IMR-90 (cell line): ENCODE measurements at regions not wholly inside any gene's neighbourhood (a gene's known extent, or its start where the extent isn't known, plus 50 kb on each side); places are given as distances from the start of the nearest gene placed in this dataset.
A peak's percentile ranks its signal among the peaks of the same experiment; 100 is the strongest.

Experiments
- ATAC-seq: fragments of 200-7000 bp; cut with Tn5 transposase; 2 replicates; pipeline ENCODE4 v1.9.1; 2020; ENCODE audit warnings: low read depth, mild to moderate bottlenecking, moderate library complexity
- BruUV-seq: library from RNA; stranded (reverse); fragments of 400-500 nt; replicated peaks from 2 replicates; lab custom pipeline; 2021; lab: Mats Ljungman, UMichigan
- CTCF ChIA-PET: fragments of 300-600 bp; formaldehyde crosslinking; extraction: SDS; loops from one replicate; lab custom pipeline; 2021; ENCODE audit warnings: antibody characterized with exemption; lab: Yijun Ruan, JAX
- POLR2A ChIA-PET: fragments of 300-600 bp; sonication (Branson Sonifier 250); formaldehyde crosslinking; loops from one replicate; lab custom pipeline; 2022; ENCODE audit warnings: antibody characterized with exemption; ENCODE audit not compliant: unreplicated experiment; lab: Charles Lee
- DNase-seq: peaks from one replicate; pipeline ENCODE4 v3.0.0; 2013
- H2AFZ ChIP-seq: replicated peaks from 2 replicates; pipeline ENCODE3; 2013; ENCODE audit warnings: low read length, mild to moderate bottlenecking; ENCODE audit not compliant: poor library complexity
- H2AK5ac ChIP-seq: 2 replicates; pipeline ENCODE4 v1.6.1; 2013; ENCODE audit warnings: low read depth, low read length, inconsistent platforms
- H2AK9ac ChIP-seq: replicated peaks from 2 replicates; pipeline ENCODE3; 2013; ENCODE audit warnings: mild to moderate bottlenecking, low read depth, low read length, moderate library complexity; ENCODE audit not compliant: poor library complexity
- H2BK120ac ChIP-seq: 2 replicates; pipeline ENCODE4 v1.6.1; 2013; ENCODE audit warnings: low read depth, low read length, inconsistent platforms
- H2BK15ac ChIP-seq: 3 replicates; pipeline ENCODE4 v1.6.1; 2013; ENCODE audit warnings: low read depth, low read length, inconsistent platforms
- H2BK20ac ChIP-seq: 2 replicates; pipeline ENCODE4 v1.6.1; 2013; ENCODE audit warnings: low read depth, mild to moderate bottlenecking, inconsistent platforms, low read length, moderate library complexity
- H2BK5ac ChIP-seq: 2 replicates; pipeline ENCODE4 v1.6.1; 2013; ENCODE audit warnings: mild to moderate bottlenecking, low read depth, low read length, inconsistent platforms; ENCODE audit not compliant: poor library complexity, severe bottlenecking
- H3K14ac ChIP-seq: replicated peaks from 2 replicates; pipeline ENCODE4 v1.6.1; 2013; ENCODE audit warnings: low read depth, low read length, inconsistent platforms
- H3K18ac ChIP-seq: 2 replicates; pipeline ENCODE4 v1.6.1; 2013; ENCODE audit warnings: low read depth, low read length, control low read depth
- H3K23ac ChIP-seq: 2 replicates; pipeline ENCODE4 v1.6.1; 2013; ENCODE audit warnings: low read depth, low read length, inconsistent platforms
- H3K27ac ChIP-seq: 2 replicates; pipeline ENCODE4 v1.5.1; 2013; ENCODE audit warnings: mild to moderate bottlenecking, control low read depth, low read length; ENCODE audit not compliant: insufficient read depth
- H3K27me3 ChIP-seq: 2 replicates; pipeline ENCODE4 v1.6.1; 2013; ENCODE audit warnings: low read length; ENCODE audit not compliant: control insufficient read depth, insufficient read depth
- H3K36me3 ChIP-seq: 2 replicates; pipeline ENCODE4 v1.6.1; 2013; ENCODE audit warnings: low read length, mixed read lengths; ENCODE audit not compliant: control insufficient read depth, insufficient read depth
- H3K4ac ChIP-seq: 2 replicates; pipeline ENCODE4 v1.6.1; 2013; ENCODE audit warnings: low read depth, low read length, inconsistent platforms
- H3K4me1 ChIP-seq: 2 replicates; pipeline ENCODE4 v1.6.1; 2013; ENCODE audit warnings: low read length, mixed read lengths; ENCODE audit not compliant: control insufficient read depth, insufficient read depth
- H3K4me2 ChIP-seq: 2 replicates; pipeline ENCODE4 v1.6.1; 2013; ENCODE audit warnings: low read depth, mild to moderate bottlenecking, control low read depth, low read length, moderate library complexity
- H3K4me3 ChIP-seq: 2 replicates; pipeline ENCODE4 v1.5.1; 2013; ENCODE audit warnings: low read depth, mild to moderate bottlenecking, control low read depth, low read length, moderate library complexity; ENCODE audit not compliant: insufficient read depth
- H3K56ac ChIP-seq: 2 replicates; pipeline ENCODE4 v1.6.1; 2013; ENCODE audit warnings: low read length, inconsistent platforms; ENCODE audit not compliant: insufficient read depth; ENCODE audit errors: extremely low read depth
- H3K79me1 ChIP-seq, 2 experiments: 2 replicates each; pipeline ENCODE4 v1.6.1; 2013; ENCODE audit warnings: low read length in 2 of 2, inconsistent platforms in 1 of 2, low read depth in 1 of 2
- H3K9ac ChIP-seq: 2 replicates; pipeline ENCODE4 v1.6.1; 2013; ENCODE audit warnings: low read depth, low read length, control low read depth
- H3K9me1 ChIP-seq: 2 replicates; pipeline ENCODE4 v1.6.1; 2013; ENCODE audit warnings: low read length, inconsistent platforms; ENCODE audit not compliant: insufficient read depth
- H3K9me3 ChIP-seq: 2 replicates; pipeline ENCODE4 v1.6.1; 2013; ENCODE audit warnings: low read length; ENCODE audit not compliant: control insufficient read depth, insufficient read depth
- H4K20me1 ChIP-seq: 2 replicates; pipeline ENCODE4 v1.6.1; 2013; ENCODE audit warnings: low read length, inconsistent platforms; ENCODE audit not compliant: insufficient read depth
- H4K5ac ChIP-seq: 2 replicates; pipeline ENCODE4 v1.6.1; 2013; ENCODE audit warnings: mild to moderate bottlenecking, low read depth, low read length, control low read depth
- H4K8ac ChIP-seq, 2 experiments: 2 replicates each; pipeline ENCODE4 v1.6.1; 2013; ENCODE audit warnings: low read depth in 2 of 2, low read length in 2 of 2, control low read depth in 1 of 2, inconsistent platforms in 1 of 2
- H4K91ac ChIP-seq: 2 replicates; pipeline ENCODE4 v1.6.1; 2013; ENCODE audit warnings: low read depth, low read length, inconsistent platforms; ENCODE audit not compliant: insufficient read depth
- BHLHE40 ChIP-seq: fragments of 150-350 bp; IDR thresholded peaks from 2 replicates; pipeline ENCODE4 v1.6.1; 2016; ENCODE audit warnings: mild to moderate bottlenecking, low read depth, low read length
- CEBPB ChIP-seq: IDR thresholded peaks from 2 replicates; pipeline ENCODE4 v1.6.1; 2012; ENCODE audit warnings: low read depth, low read length, improper control_type of control experiment
- CHD1 ChIP-seq: IDR thresholded peaks from 2 replicates; pipeline ENCODE4 v1.6.1; 2012; ENCODE audit warnings: low read depth, low read length, improper control_type of control experiment
- CTCF ChIP-seq: conservative IDR thresholded peaks from 2 replicates; pipeline ENCODE4 v1.5.1; 2012; ENCODE audit warnings: mild to moderate bottlenecking, low read depth, low read length, improper control_type of control experiment
- ELK1 ChIP-seq: fragments of 150-350 bp; IDR thresholded peaks from 2 replicates; pipeline ENCODE4 v1.6.1; 2016; ENCODE audit warnings: low read depth, mild to moderate bottlenecking, low read length, moderate library complexity, borderline replicate concordance
- MAFK ChIP-seq: IDR thresholded peaks from 2 replicates; pipeline ENCODE4 v1.6.1; 2012; ENCODE audit warnings: low read depth, low read length, improper control_type of control experiment
- MAZ ChIP-seq: IDR thresholded peaks from 2 replicates; pipeline ENCODE4 v1.6.1; 2012; ENCODE audit warnings: low read depth, mild to moderate bottlenecking, low read length, improper control_type of control experiment, moderate library complexity, borderline replicate concordance
- MXI1 ChIP-seq: IDR thresholded peaks from 2 replicates; pipeline ENCODE4 v1.6.1; 2012; ENCODE audit warnings: low read depth, mild to moderate bottlenecking, low read length, moderate library complexity, borderline replicate concordance
- NFE2L2 ChIP-seq: fragments of 150-350 bp; IDR thresholded peaks from 2 replicates; pipeline ENCODE4 v1.6.1; 2016; ENCODE audit warnings: low read depth, mild to moderate bottlenecking, low read length
- RAD21 ChIP-seq: IDR thresholded peaks from 2 replicates; pipeline ENCODE4 v1.6.1; 2012; ENCODE audit warnings: low read length, improper control_type of control experiment
- RCOR1 ChIP-seq: IDR thresholded peaks from 2 replicates; pipeline ENCODE4 v1.6.1; 2012; ENCODE audit warnings: mild to moderate bottlenecking, low read length, improper control_type of control experiment; ENCODE audit not compliant: insufficient replicate concordance
- SMC3 ChIP-seq: fragments of 150-350 bp; IDR thresholded peaks from 2 replicates; pipeline ENCODE4 v1.6.1; 2016; ENCODE audit warnings: low read depth, mild to moderate bottlenecking, antibody characterized with exemption, low read length, moderate library complexity
- USF2 ChIP-seq: fragments of 150-350 bp; IDR thresholded peaks from 2 replicates; pipeline ENCODE4 v1.6.1; 2017; ENCODE audit warnings: mild to moderate bottlenecking, antibody characterized with exemption, low read length, low read depth
- WGBS, 2 experiments: methylation state at CpG; one replicate each; pipeline versions ENCODE4 v1.1.5 to v1.1.7; 2013; ENCODE audit warnings: missing lambda C conversion rate in 2 of 2; ENCODE audit not compliant: insufficient read length in 1 of 2; ENCODE audit errors: extremely low coverage in 2 of 2; 5-methylcytosine and 5-hydroxymethylcytosine counted together
- dilution Hi-C: fragments of 300-500 bp; cut with HindIII; formaldehyde crosslinking; loops from one replicate; pipeline ENCODE4 v1.14.3; 2018; ENCODE audit warnings: low sequenced_read_pairs; ENCODE audit not compliant: unreplicated experiment
- in situ Hi-C: fragments of 300-500 bp; cut with MboI; formaldehyde crosslinking; loops from 3 replicates; pipeline ENCODE4 v1.14.3; 2019; ENCODE audit warnings: low sequenced_read_pairs, inconsistent platforms, mixed read lengths
- intact Hi-C: fragments of 100-400 bp; cut with micrococcal nuclease; formaldehyde crosslinking; loops from 2 replicates; pipeline ENCODE4 v1.10.0; 2022

GRCh38 chr5:57839437-57840079 is 356.9 kb upstream of the ACTBL2 start:
- TF ChIP-seq MAZ = no peak
- no peak for TF ChIP-seq BHLHE40
- TF ChIP-seq CEBPB = no peak
- TF ChIP-seq NFE2L2 = no peak
- no peak for TF ChIP-seq RAD21
- no peak for TF ChIP-seq MAFK
- no peak for TF ChIP-seq CTCF
- TF ChIP-seq MXI1 = no peak
- TF ChIP-seq ELK1 = no peak
- no peak for TF ChIP-seq CHD1
- TF ChIP-seq USF2 = no peak
- TF ChIP-seq SMC3 = no peak
- TF ChIP-seq RCOR1 = no peak
- Histone ChIP-seq H2BK5ac (peak overlapping the region; percentile 55), H3K79me1 (no peaks in the 10 kb centered on the region), H3K23ac (peak overlapping the region; percentile 74; the same call in 1 of the 2 replicates), H2AK5ac (peak overlapping the region; percentile 74), H3K36me3 (no peaks in the 10 kb centered on the region), H4K5ac (peak overlapping the region; percentile 3; the same call in 1 of the 2 replicates), H3K14ac (peak overlapping the region; percentile 81), H3K9me3 (peaks cover 3% of the 10 kb centered on the region; the same call in 1 of the 2 replicates), H3K4me3 (no peak overlapping the region), H4K91ac (peak overlapping the region; percentile 81), H2BK120ac (peak overlapping the region; percentile 89), H2AK9ac (no peak overlapping the region), H2AFZ (no peak overlapping the region), H3K27me3 (no peaks in the 10 kb centered on the region), H3K9me1 (peaks cover 7% of the 10 kb centered on the region; the same call in 1 of the 2 replicates), H3K4ac (peak overlapping the region; percentile 65), H2BK20ac (peak overlapping the region; percentile 86), H3K4me1 (peaks cover 24% of the 10 kb centered on the region), H3K18ac (peak overlapping the region; percentile 33; the same call in 1 of the 2 replicates), H3K27ac (no peak overlapping the region), H2BK15ac (peak overlapping the region; percentile 50; the same call in 2 of the 3 replicates), H3K9ac (no peak overlapping the region), H3K4me2 (no peak overlapping the region), H3K56ac (no peak overlapping the region), H4K8ac (peak overlapping the region in 1 of 2 experiments; percentile 50; a peak in 2 of 4 replicates), H4K20me1 (no peaks in the 10 kb centered on the region)
- no TSS peak for BruUV-seq
- dilution Hi-C loops (no loop called here), in situ Hi-C loops (no loop called here), intact Hi-C loops (no loop called here)
- ATAC-seq (no peak), DNase-seq (no peak)
- POLR2A ChIA-PET = no interaction called here
- WGBS, 2 experiments = no CpG with 5 or more reads among the region's 1 CpG
- CTCF ChIA-PET = no interaction called here
